Fibroblast of lung (primary cell): ENCODE measurements at regions not wholly inside any gene's neighbourhood (a gene's known extent, or its start where the extent isn't known, plus 50 kb on each side); places are given as distances from the start of the nearest gene placed in this dataset.

Experiments used
- DNase-seq, 2 donors: peaks; one replicate each; pipeline versions ENCODE4 v3.0.0 to v3.0.0-alpha.2; 2010; ENCODE audit warnings: low read depth in 2 of 2
- H2AFZ ChIP-seq: 2 replicates; pipeline ENCODE4 v1.5.1; 2012; ENCODE audit warnings: low read length, control low read depth, inconsistent platforms
- H3K27ac ChIP-seq: 2 replicates; pipeline ENCODE4 v1.5.1; 2011; ENCODE audit warnings: low read length, control low read depth; ENCODE audit not compliant: insufficient read depth
- H3K27me3 ChIP-seq: 2 replicates; pipeline ENCODE4 v1.5.1; 2011; ENCODE audit warnings: mild to moderate bottlenecking, low read length; ENCODE audit not compliant: control insufficient read depth, insufficient read depth
- H3K36me3 ChIP-seq: 2 replicates; pipeline ENCODE4 v1.5.1; 2011; ENCODE audit warnings: low read length; ENCODE audit not compliant: control insufficient read depth, insufficient read depth
- H3K4me1 ChIP-seq: 2 replicates; pipeline ENCODE4 v1.5.1; 2011; ENCODE audit warnings: low read length; ENCODE audit not compliant: control insufficient read depth, insufficient read depth; ENCODE audit errors: extremely low read depth
- H3K4me2 ChIP-seq: 2 replicates; pipeline ENCODE4 v1.5.1; 2011; ENCODE audit warnings: low read length, control low read depth; ENCODE audit not compliant: insufficient read depth; ENCODE audit errors: extremely low read depth
- H3K4me3 ChIP-seq, 4 experiments: fragments of 200-600 bp in 1 of 4; sonication (generic) in 1 of 4; replicated peaks in 1 of 4; 2 replicates each; pipeline ENCODE4 v1.5.1; 2011 to 2016; ENCODE audit warnings: low read length in 4 of 4, low read depth in 3 of 4, mild to moderate bottlenecking in 3 of 4, control low read depth in 2 of 4, inconsistent platforms in 1 of 4, mixed read lengths in 1 of 4; ENCODE audit not compliant: insufficient read depth in 1 of 4; ENCODE audit errors: control extremely low read depth in 1 of 4
- H3K79me2 ChIP-seq: 2 replicates; pipeline ENCODE4 v1.5.1; 2012; ENCODE audit warnings: mild to moderate bottlenecking, low read length, inconsistent platforms; ENCODE audit not compliant: control insufficient read depth, insufficient read depth
- H3K9ac ChIP-seq: 2 replicates; pipeline ENCODE4 v1.5.1; 2011; ENCODE audit warnings: mild to moderate bottlenecking, low read length, control low read depth; ENCODE audit not compliant: insufficient read depth
- H3K9me3 ChIP-seq: 2 replicates; pipeline ENCODE4 v1.5.1; 2012; ENCODE audit warnings: low read depth, low read length; ENCODE audit not compliant: control insufficient read depth, insufficient read depth
- H4K20me1 ChIP-seq: 2 replicates; pipeline ENCODE4 v1.5.1; 2011; ENCODE audit warnings: low read length; ENCODE audit not compliant: control insufficient read depth, insufficient read depth; ENCODE audit errors: extremely low read depth
- EZH2 ChIP-seq: IDR thresholded peaks from 2 replicates; pipeline ENCODE4 v1.5.1; 2012; ENCODE audit warnings: low read length, control low read depth, mild to moderate bottlenecking; ENCODE audit errors: missing control alignments
- TF ChIP-seq, protein P1 (sequence below), 2 donors: IDR thresholded peaks in 1 of 2; conservative IDR thresholded peaks in 1 of 2; 1 replicate in 1 of 2; 2 replicates in 1 of 2; pipeline ENCODE4 v1.5.1; 2011 to 2012; ENCODE audit warnings: low read length in 2 of 2, control low read depth in 1 of 2, inconsistent platforms in 1 of 2, low read depth in 1 of 2, mild to moderate bottlenecking in 1 of 2

GRCh38 chr18:37964885-37965571 is 399.4 kb upstream of the CELF4 start:
- Histone ChIP-seq H3K9me3 (no peaks in the 10 kb centered on the region), H3K27me3 (no peaks in the 10 kb centered on the region), H3K36me3 (no peaks in the 10 kb centered on the region), H3K4me2 (no peak overlapping the region), H3K4me3 (no peak overlapping the region), H3K79me2 (no peaks in the 10 kb centered on the region), H2AFZ (no peak overlapping the region), H4K20me1 (no peaks in the 10 kb centered on the region), H3K27ac (no peak overlapping the region), H3K9ac (no peak overlapping the region), H3K4me1 (no peaks in the 10 kb centered on the region)
- no peak for DNase-seq
- no peak for TF ChIP-seq EZH2
- TF ChIP-seq, protein P1, sequence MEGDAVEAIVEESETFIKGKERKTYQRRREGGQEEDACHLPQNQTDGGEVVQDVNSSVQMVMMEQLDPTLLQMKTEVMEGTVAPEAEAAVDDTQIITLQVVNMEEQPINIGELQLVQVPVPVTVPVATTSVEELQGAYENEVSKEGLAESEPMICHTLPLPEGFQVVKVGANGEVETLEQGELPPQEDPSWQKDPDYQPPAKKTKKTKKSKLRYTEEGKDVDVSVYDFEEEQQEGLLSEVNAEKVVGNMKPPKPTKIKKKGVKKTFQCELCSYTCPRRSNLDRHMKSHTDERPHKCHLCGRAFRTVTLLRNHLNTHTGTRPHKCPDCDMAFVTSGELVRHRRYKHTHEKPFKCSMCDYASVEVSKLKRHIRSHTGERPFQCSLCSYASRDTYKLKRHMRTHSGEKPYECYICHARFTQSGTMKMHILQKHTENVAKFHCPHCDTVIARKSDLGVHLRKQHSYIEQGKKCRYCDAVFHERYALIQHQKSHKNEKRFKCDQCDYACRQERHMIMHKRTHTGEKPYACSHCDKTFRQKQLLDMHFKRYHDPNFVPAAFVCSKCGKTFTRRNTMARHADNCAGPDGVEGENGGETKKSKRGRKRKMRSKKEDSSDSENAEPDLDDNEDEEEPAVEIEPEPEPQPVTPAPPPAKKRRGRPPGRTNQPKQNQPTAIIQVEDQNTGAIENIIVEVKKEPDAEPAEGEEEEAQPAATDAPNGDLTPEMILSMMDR (conservative IDR thresholded peaks at IDR 0.05 in 1 of 2, IDR thresholded peaks at IDR 0.05 in 1 of 2; ENCODE audit: low read depth in 1 of 2, low read length in 2 of 2), result no peak

DNA sequence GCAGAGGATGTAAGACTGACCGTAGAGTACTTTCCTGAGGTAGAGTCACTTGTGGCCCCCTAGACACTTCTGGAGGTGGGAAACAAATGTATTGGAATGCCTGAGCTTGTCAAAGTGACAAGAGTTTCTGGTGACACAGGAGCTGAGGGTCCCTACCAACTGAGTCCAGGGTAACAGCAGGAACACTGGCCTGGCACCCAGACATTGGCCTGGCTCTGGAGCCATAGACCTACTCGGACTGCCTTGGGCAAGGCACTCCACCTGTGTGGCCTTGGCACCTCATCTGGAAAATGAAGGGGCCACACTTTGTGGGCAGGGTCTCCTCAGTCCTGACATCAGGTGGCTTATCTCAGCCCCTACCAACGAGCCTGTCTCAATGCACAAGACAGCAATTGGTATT is 398.2 kb upstream of the CELF4 start:
- no peaks in the 10 kb centered on the region for H3K79me2 ChIP-seq
- H3K27me3 ChIP-seq, result no peaks in the 10 kb centered on the region
- TF ChIP-seq, protein P1 (conservative IDR thresholded peaks at IDR 0.05 in 1 of 2, IDR thresholded peaks at IDR 0.05 in 1 of 2; ENCODE audit: low read depth in 1 of 2, low read length in 2 of 2), result no peak
- no peak for TF ChIP-seq EZH2
- no peaks in the 10 kb centered on the region for H3K4me1 ChIP-seq
- no peak overlapping the region for H3K9ac ChIP-seq
- H3K27ac ChIP-seq, result no peak overlapping the region
- no peaks in the 10 kb centered on the region for H3K9me3 ChIP-seq
- H2AFZ ChIP-seq, result no peak overlapping the region
- no peak overlapping the region for H3K4me2 ChIP-seq
- no peak overlapping the region for H3K4me3 ChIP-seq
- H4K20me1 ChIP-seq, result no peaks in the 10 kb centered on the region
- H3K36me3 ChIP-seq, result no peaks in the 10 kb centered on the region
- no peak for DNase-seq

DNA sequence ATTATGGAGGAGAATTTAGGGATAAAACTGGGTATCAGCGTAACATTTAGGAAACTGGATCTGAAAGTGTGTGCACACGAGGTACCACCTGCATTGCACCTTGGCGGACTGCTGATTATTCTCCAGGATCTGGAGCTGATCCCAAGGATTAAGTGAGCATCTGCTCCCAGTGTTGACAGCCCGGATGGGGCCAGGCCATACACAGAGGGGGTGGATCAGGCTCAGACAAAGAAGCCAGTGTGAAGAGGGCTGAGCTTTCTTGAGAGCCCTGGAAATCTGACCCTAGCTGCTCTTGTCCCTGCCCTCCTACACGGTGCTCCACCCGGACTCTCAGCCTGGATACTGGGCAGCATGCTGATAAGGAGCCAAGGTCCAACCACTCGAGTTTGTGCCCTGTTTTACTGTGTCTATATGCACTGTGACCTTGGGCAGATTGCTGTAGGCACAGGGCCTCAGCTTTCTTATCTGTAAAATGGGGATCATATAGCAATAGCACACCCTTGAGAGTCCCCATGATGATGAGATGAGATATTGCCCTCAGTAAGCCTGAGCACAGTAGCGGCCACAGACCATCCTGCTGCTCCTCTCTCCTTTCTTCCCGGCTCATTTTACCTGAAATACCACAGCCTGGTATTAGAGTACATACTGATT is 396.8 kb upstream of the CELF4 start:
- no peak overlapping the region for H2AFZ ChIP-seq
- no peaks in the 10 kb centered on the region for H4K20me1 ChIP-seq
- no peak for DNase-seq
- H3K27ac ChIP-seq, result no peak overlapping the region
- TF ChIP-seq, protein P1 (conservative IDR thresholded peaks at IDR 0.05 in 1 of 2, IDR thresholded peaks at IDR 0.05 in 1 of 2; ENCODE audit: low read depth in 1 of 2, low read length in 2 of 2), result no peak
- no peak for TF ChIP-seq EZH2
- no peak overlapping the region for H3K4me2 ChIP-seq
- no peaks in the 10 kb centered on the region for H3K79me2 ChIP-seq
- no peaks in the 10 kb centered on the region for H3K9me3 ChIP-seq
- no peaks in the 10 kb centered on the region for H3K36me3 ChIP-seq
- no peaks in the 10 kb centered on the region for H3K27me3 ChIP-seq
- H3K9ac ChIP-seq, result no peak overlapping the region
- no peak overlapping the region for H3K4me3 ChIP-seq
- H3K4me1 ChIP-seq, result no peaks in the 10 kb centered on the region
